GM19372 (cell line): ENCODE measurements at regions not wholly inside any gene's neighbourhood (a gene's known extent, or its start where the extent isn't known, plus 50 kb on each side); places are given as distances from the start of the nearest gene placed in this dataset.
"Not testable (repeated sequence)": the region's sequence is repeated elsewhere in the genome, so short reads cannot be mapped to it uniquely, and the experiment has no call there.

Experiments
- ATAC-seq: cut with Tn5 transposase; IDR thresholded peaks from one replicate; pipeline ENCODE4 v1.9.1; 2021; ENCODE audit warnings: mild to moderate bottlenecking, low read depth, moderate library complexity; ENCODE audit not compliant: unreplicated experiment

GRCh38 chr14:43483415-43483814 lies 1023.7 kb downstream of the FSCB start:
- ATAC-seq, result no peak

DNA sequence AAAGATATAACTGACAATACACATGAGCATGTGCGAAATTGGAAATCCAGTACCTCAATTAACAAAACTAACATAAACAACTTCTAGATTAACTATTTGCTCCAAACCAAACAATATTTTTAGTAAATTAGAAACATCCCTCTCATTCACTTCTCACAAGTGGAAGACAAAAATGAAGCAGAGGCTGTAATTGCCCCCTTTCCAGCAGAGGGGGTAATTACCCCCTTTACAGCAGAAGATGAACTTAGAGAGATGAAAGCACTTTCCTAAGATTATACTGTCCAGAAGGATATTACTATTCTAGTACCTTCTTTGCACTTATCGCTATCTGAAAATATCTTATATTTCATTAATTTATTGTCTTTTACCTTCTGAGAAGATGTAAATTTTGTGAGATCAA lies 1025.2 kb downstream of the FSCB start:
- no peak for ATAC-seq

GRCh38 chr14:43480976-43481375 lies 1026.1 kb downstream of the FSCB start:
- ATAC-seq, result no peak

GRCh38 chr14:43479596-43480195 lies 1027.4 kb downstream of the FSCB start:
- no peak for ATAC-seq

GRCh38 chr14:43476822-43477221 lies 1030.3 kb downstream of the FSCB start:
- ATAC-seq, result no peak

DNA sequence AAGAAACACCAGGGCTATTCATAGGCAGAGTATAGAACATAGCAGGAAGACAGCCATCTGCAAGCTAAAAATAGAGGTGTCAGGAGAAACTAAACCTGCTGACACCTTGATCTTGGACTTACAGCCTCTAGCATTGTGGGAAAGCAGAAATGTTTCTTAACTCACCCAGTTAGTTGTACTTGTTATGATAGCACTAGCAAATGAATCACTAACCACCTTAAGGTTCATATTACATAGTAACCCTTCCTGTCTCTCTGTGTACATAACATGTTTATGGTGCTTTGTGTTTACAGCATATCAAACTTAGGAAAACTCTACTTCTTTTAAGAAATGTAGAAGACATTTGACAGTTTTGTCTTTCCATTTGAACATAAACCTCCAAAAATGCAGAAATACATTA lies 1031.3 kb downstream of the FSCB start:
- no peak for ATAC-seq

GRCh38 chr14:43471595-43471994 lies 1035.5 kb downstream of the FSCB start:
- ATAC-seq, result no peak

DNA sequence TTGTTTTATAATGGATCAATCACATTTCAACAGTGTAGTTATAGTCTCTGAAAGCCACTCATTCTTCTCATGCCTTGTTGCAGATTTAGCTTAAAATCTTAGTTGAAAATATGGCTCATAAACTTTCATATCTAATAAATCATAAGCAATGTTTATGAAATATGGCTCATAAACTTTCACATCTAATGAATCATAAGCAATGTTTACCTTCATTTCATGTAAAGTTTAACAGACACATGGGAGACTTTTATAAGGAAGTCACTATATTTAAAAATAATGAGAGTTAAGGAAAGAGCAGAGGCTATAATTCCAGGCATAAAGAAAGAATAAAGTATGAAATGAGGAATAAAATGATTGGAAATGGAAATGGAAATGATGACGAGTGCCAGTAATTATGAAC lies 1042.1 kb downstream of the FSCB start:
- no peak for ATAC-seq

- ATAC-seq, result no peak
Observed at GRCh38 chr14:43449291-43449690, 1057.8 kb downstream of the FSCB start.

- ATAC-seq, result no peak
Observed at GRCh38 chr14:43438056-43438455, 1069.0 kb downstream of the FSCB start.

DNA sequence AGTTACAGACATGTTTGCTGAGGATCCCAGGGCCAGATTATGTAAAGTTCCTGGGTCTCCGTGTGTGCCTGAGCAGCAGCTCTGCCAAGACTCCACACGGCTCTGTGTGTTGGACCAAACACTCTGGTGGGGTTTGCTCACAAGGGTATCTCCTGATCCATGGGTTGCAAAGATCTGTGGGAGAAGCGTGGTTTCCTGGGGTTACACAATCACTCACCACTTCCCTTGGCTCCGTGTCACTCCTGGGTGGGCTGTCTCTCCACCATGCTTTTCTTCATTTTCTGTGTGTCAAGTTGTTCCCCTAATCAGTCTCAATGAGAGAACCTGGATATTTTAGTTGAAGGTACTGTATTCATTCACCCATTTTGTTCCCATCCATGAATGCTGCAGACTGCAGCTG lies 1088.8 kb downstream of the FSCB start:
- ATAC-seq, result no peak

DNA sequence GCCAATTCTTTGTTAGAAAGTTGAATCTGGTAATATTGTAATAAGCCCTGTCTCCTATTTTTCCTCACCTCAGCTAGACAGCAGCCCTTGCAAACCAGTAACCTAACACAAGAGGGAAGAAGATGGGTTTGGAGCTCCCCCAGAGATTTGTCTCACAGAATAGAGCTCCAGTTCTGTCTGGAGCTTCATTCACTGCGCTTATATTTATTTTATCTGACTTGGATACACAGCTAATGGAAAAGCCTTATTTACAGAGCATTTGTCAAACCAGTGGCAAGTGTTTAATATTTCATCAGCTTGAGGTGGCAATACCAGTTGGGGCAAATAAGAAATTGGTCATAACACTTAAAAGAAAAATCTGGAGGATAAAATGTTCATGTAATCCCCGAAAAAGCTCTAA lies 1094.0 kb downstream of the FSCB start:
- ATAC-seq, result no peak

- ATAC-seq, result no peak
Observed at GRCh38 chr14:43411841-43412240, 1095.2 kb downstream of the FSCB start.

GRCh38 chr14:43410631-43411030 lies 1096.5 kb downstream of the FSCB start:
- ATAC-seq, result no peak

DNA sequence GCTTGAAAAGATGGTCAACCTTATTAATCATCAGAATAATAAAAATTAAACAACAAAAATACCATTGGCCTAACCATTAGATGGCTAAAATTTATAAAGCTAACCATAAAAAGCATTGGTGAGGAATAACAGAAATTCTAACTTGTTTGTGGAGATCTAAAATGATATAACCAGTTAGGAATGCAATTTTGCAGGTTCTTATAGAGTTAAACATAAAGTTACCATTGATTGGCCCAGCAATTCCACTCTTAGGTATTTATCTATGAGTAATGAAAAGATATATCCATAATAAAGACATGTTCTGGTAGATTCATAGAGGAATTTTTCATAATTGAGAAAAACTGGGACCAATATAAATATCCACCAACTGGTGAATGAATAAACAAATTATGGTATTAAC lies 1098.6 kb downstream of the FSCB start:
- ATAC-seq, result no peak

DNA sequence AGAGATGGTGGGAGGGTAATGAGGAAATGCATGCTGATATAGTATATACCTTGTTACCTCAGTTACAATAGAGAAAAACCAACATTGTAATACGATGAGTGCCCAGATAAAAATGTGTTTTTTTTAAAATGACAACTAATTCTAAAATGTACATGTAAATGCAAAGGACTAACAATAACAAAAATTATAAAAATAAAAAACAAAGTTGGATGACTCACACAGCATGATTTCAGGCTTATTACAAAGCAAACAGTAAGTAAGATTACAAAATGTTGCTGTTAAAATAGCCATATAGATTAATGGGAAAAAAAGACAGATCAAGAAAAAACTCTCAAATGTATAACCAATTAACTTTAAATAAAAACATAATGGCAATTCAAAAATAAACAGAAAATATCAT lies 1099.4 kb downstream of the FSCB start:
- ATAC-seq, result no peak

- no peak for ATAC-seq
Observed at GRCh38 chr14:43406931-43407330, 1100.2 kb downstream of the FSCB start.

GRCh38 chr14:43399289-43399688 lies 1107.8 kb downstream of the FSCB start:
- ATAC-seq, result no peak

GRCh38 chr14:43370565-43370896 lies 1136.6 kb downstream of the FSCB start:
- ATAC-seq, result not testable (repeated sequence)

DNA sequence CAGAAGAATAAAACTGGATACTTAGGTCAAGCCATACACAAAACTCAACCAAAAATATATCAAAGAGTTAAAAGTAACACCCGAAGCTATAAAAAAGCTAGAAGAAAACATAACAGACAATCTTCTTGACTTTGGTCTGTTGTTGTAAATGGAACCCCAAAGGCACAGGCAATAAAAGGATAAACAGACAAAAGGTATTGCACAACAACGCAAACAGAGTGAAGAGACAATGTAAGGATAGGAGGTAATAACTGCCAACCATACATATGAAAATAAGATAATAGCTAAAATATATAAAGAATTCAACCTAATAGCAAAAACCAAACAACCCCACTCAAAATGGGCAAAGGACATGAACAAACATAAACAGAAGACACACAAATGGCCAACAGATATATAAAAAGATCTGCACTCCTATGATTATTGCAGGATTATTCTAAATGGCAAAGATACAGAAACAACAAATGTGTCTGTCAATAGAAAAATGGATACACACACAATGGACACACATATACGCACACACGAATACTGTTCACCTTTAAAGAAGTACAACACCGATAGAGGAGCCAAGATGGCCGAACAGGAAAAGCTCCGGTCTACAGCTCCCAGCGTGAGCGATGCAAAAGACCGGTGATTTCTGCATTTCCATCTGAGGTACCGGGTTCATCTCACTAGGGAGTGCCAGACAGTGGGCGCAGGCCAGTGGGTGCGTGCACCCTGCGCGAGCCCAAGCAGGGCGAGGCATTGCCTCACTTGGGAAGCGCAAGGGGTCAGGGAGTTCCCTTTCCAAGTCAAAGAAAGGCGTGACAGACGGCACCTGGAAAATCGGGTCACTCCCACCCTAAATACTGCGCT lies 1137.1 kb downstream of the FSCB start:
- ATAC-seq, result no peak

DNA sequence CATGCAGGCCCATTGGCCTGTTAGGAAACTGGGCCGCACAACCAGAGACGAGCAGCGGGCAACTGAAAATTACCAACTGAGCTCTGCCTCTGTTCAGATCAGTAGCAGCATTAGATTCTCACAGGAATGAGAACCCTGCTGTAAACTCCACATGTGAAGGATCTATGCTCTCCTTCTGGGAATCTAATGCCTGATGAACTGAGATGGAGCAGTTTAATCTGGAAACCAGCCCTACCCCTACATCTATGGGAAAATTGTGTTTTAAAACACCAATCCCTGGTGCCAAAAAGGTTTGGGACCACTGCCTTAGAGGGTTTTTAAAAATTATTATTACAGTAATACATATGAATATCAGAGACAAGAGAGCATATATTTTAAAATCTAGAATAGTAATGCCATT lies 1144.5 kb downstream of the FSCB start:
- ATAC-seq, result no peak

DNA sequence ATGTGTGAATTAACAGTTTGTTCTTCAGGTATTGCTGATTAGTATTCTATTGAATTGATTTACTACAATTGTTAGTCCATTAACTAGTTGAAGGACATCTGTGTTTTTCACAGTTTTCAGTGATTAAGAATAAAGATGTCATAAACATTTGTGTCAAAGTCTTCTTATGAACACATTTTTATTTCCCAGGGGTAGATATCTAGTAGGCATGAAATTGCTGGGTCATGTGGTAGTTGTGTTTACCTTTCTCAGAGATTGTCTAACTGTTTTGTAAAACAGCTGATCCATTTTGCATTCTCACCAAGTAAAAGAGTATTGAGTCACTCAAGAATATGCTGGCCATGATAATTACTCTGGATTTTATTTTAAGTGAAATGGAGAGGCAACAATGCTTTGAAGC lies 1145.3 kb downstream of the FSCB start:
- no peak for ATAC-seq
